Gastroesophageal sphincter (tissue), 3 donors: ENCODE measurements at regions not wholly inside any gene's neighbourhood (a gene's known extent, or its start where the extent isn't known, plus 50 kb on each side); places are given as distances from the start of the nearest gene placed in this dataset.

Experiments used
- POLR2A ChIP-seq, 2 donors: fragments of 450-650 bp; IDR thresholded peaks; one replicate each; pipeline ENCODE4 v1.6.1; 2017; ENCODE audit warnings: antibody characterized with exemption in 2 of 2, mild to moderate bottlenecking in 2 of 2, moderate library complexity in 1 of 2
- POLR2AphosphoS5 ChIP-seq: sonication (generic); formaldehyde crosslinking; IDR thresholded peaks from one replicate; pipeline ENCODE4 v1.6.1; 2017; ENCODE audit warnings: antibody characterized with exemption
- TF ChIP-seq, protein P1 (sequence below), 4 experiments: fragments of 200-600 bp in 2 of 4; fragments of 450-650 bp in 2 of 4; sonication (generic) in 1 of 4; IDR thresholded peaks; one replicate each; pipeline ENCODE4 v1.5.1; 2017 to 2019; ENCODE audit warnings: antibody characterized with exemption in 4 of 4, mild to moderate bottlenecking in 2 of 4, moderate library complexity in 2 of 4

DNA sequence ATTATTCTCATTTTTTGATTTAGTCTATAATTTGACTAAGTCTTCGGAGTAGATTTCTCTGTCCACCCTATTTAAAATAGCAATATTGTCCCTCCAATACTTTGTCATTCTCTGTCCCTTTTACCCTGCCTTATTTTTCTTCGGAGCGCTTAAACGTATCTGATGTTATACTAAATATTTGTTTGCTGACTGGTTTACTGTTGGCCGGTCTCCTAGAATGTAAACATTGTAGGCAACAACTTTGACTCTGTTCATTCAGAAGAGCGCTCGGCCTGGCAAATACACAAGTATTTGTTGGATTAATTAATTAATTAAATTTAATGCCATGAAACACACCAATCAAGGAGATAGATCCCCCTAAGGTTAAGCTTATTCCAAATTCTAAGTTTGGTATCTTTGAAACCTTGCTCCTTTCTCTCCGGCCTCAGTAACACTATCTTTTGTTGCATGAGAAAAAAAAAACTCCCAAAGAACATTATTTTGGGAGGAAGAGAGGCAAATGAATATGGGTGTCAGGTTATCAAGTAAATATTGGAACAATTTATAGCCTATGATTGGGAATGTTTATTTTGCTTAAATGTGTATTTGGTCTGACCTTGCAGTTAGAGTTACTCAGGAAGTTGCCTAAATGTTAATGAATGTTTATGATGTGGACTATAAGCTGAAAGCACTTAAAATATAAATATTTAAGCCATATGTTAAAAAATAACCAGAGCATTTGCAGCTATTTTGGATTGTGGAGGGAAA is 231.1 kb downstream of the SOX4 start:
- TF ChIP-seq, protein P1, sequence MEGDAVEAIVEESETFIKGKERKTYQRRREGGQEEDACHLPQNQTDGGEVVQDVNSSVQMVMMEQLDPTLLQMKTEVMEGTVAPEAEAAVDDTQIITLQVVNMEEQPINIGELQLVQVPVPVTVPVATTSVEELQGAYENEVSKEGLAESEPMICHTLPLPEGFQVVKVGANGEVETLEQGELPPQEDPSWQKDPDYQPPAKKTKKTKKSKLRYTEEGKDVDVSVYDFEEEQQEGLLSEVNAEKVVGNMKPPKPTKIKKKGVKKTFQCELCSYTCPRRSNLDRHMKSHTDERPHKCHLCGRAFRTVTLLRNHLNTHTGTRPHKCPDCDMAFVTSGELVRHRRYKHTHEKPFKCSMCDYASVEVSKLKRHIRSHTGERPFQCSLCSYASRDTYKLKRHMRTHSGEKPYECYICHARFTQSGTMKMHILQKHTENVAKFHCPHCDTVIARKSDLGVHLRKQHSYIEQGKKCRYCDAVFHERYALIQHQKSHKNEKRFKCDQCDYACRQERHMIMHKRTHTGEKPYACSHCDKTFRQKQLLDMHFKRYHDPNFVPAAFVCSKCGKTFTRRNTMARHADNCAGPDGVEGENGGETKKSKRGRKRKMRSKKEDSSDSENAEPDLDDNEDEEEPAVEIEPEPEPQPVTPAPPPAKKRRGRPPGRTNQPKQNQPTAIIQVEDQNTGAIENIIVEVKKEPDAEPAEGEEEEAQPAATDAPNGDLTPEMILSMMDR (IDR thresholded peaks at IDR 0.05): no peak
- no peak for TF ChIP-seq POLR2A (IDR thresholded peaks at IDR 0.05)
- no peak for TF ChIP-seq POLR2AphosphoS5
